ENCODE measurements at regions not wholly inside any gene's neighbourhood (a gene's known extent, or its start where the extent isn't known, plus 50 kb on each side); places are given as distances from the start of the nearest gene placed in this dataset.

GRCh38 chr10:57169597-57169996, 808.5 kb upstream of the ZWINT start:
- TF ChIP-seq CTCF (IDR thresholded peaks at IDR 0.05) (no peak), POLR2A (IDR thresholded peaks at IDR 0.05) (no peak)

Data from esophagus squamous epithelium (tissue), 4 donors.